ENCODE measurements at regions not wholly inside any gene's neighbourhood (a gene's known extent, or its start where the extent isn't known, plus 50 kb on each side); places are given as distances from the start of the nearest gene placed in this dataset.

GRCh38 chr4:74548561-74548960 is 103.6 kb downstream of the AREG start:
- intact Hi-C loops (cut with DNase I; ENCODE audit: low total_unique reads), result no loop called here
- Histone ChIP-seq H3K4me1 (no peaks in the 10 kb centered on the region), H3K4me3 (no peak overlapping the region), H3K9me3 (no peaks in the 10 kb centered on the region), H3K36me3 (ENCODE audit: low read depth, missing control alignments) (no peaks in the 10 kb centered on the region), H3K27ac (peak overlapping the region; percentile 54 to 56), H3K27me3 (no peaks in the 10 kb centered on the region)
- no peak for TF ChIP-seq CTCF (IDR thresholded peaks at IDR 0.05)
- TF ChIP-seq POLR2A (IDR thresholded peaks at IDR 0.05), result no peak
- WGBS, 2 donors, result 48 to 55% methylated on average over 2 of the region's 2 CpGs
- no peak for DNase-seq

GRCh38 chr4:74549936-74550335 is 105.0 kb downstream of the AREG start:
- Histone ChIP-seq H3K4me3 (no peak overlapping the region), H3K4me1 (no peaks in the 10 kb centered on the region), H3K27ac (no peak overlapping the region), H3K9me3 (no peaks in the 10 kb centered on the region), H3K36me3 (ENCODE audit: low read depth, missing control alignments) (no peaks in the 10 kb centered on the region), H3K27me3 (no peaks in the 10 kb centered on the region)
- DNase-seq, result no peak
- no peak for TF ChIP-seq CTCF (IDR thresholded peaks at IDR 0.05)
- WGBS, 2 donors, result 89 to 93% methylated on average over 2 of the region's 2 CpGs
- intact Hi-C loops (cut with DNase I; ENCODE audit: low total_unique reads), result no loop called here

GRCh38 chr4:74555231-74555630 is 110.3 kb downstream of the AREG start:
- no peak overlapping the region for H3K27ac ChIP-seq
- no peaks in the 10 kb centered on the region for H3K27me3 ChIP-seq
- H3K4me1 ChIP-seq, result no peaks in the 10 kb centered on the region
- TF ChIP-seq POLR2A (IDR thresholded peaks at IDR 0.05) (no peak), CTCF (IDR thresholded peaks at IDR 0.05) (no peak)
- no peak overlapping the region for H3K4me3 ChIP-seq
- intact Hi-C loops (cut with DNase I; ENCODE audit: low total_unique reads), result no loop called here
- no peaks in the 10 kb centered on the region for H3K9me3 ChIP-seq
- no peak for DNase-seq
- H3K36me3 ChIP-seq (ENCODE audit: low read depth, missing control alignments), result no peaks in the 10 kb centered on the region

GRCh38 chr4:74555843-74556242 is 110.9 kb downstream of the AREG start:
- no peak for DNase-seq
- Histone ChIP-seq H3K36me3 (ENCODE audit: low read depth, missing control alignments) (no peaks in the 10 kb centered on the region), H3K9me3 (no peaks in the 10 kb centered on the region), H3K4me1 (no peaks in the 10 kb centered on the region), H3K4me3 (no peak overlapping the region), H3K27ac (no peak overlapping the region), H3K27me3 (no peaks in the 10 kb centered on the region)
- TF ChIP-seq POLR2A (IDR thresholded peaks at IDR 0.05) (no peak), CTCF (IDR thresholded peaks at IDR 0.05) (no peak)
- 94 to 96% methylated on average over 1 of the region's 1 CpG for WGBS, 2 donors
- intact Hi-C loops (cut with DNase I; ENCODE audit: low total_unique reads), result no loop called here

- intact Hi-C loops (cut with DNase I; ENCODE audit: low total_unique reads), result no loop called here
- WGBS, 2 donors, result 53% methylated on average over 1 of the region's 1 CpG
- H3K9me3 ChIP-seq, result no peaks in the 10 kb centered on the region
- no peak overlapping the region for H3K4me3 ChIP-seq
- no peak for TF ChIP-seq CTCF (IDR thresholded peaks at IDR 0.05)
- DNase-seq, result no peak
- no peak overlapping the region for H3K27ac ChIP-seq
- H3K27me3 ChIP-seq, result no peaks in the 10 kb centered on the region
- no peaks in the 10 kb centered on the region for H3K36me3 ChIP-seq (ENCODE audit: low read depth, missing control alignments)
- no peaks in the 10 kb centered on the region for H3K4me1 ChIP-seq
Observed at GRCh38 chr4:74559853-74560252, 114.9 kb downstream of the AREG start.
